ENCODE measurements at regions not wholly inside any gene's neighbourhood (a gene's known extent, or its start where the extent isn't known, plus 50 kb on each side); places are given as distances from the start of the nearest gene placed in this dataset.

- no peak overlapping the region for H3K27ac Mint-ChIP-seq
These were observed 157.8 kb downstream of the INSIG2 start for GRCh38 chr2:118246079-118246478.

GRCh38 chr2:118244686-118245085 is 156.4 kb downstream of the INSIG2 start:
- Mint-ChIP-seq H3K4me3 (no peak overlapping the region), H3K27me3 (peaks cover 15% of the 10 kb centered on the region), H3K9me3 (ENCODE audit: low read depth) (no peaks in the 10 kb centered on the region), H3K4me1 (peaks cover 1% of the 10 kb centered on the region), H3K27ac (no peak overlapping the region), H3K36me3 (no peaks in the 10 kb centered on the region)
- ATAC-seq (no peak), DNase-seq (no peak)
- CTCF ChIA-PET: no interaction called here

More at GRCh38 chr2:118246079-118246478, 157.8 kb downstream of the INSIG2 start:
- peaks cover 15% of the 10 kb centered on the region for H3K27me3 Mint-ChIP-seq
- ATAC-seq: no peak
- DNase-seq: no peak
- H3K9me3 Mint-ChIP-seq (ENCODE audit: low read depth): no peaks in the 10 kb centered on the region
- no peaks in the 10 kb centered on the region for H3K36me3 Mint-ChIP-seq
- peaks cover 1% of the 10 kb centered on the region for H3K4me1 Mint-ChIP-seq
- no peak overlapping the region for H3K4me3 Mint-ChIP-seq
- CTCF ChIA-PET: no interaction called here

DNA sequence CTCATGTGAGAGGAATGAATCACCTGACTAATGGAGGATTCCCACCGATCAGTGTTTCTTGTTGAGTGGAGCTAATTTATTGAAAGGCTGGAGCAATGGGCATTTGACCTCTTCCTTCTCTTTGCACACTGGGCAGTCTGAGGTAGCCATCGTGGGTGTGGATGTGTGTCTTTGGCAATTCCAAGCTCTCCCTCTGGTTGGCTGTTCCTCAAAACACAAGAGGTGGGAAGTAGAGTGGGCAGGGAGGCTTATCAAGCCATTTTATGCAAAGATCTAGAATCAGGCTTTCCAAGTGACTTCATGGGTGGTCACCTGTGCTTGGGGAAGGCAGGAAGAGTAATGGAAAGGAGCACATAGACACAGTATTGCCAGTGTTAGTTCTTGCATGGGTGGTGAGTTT is 154.8 kb downstream of the INSIG2 start:
- no peak overlapping the region for H3K27ac Mint-ChIP-seq
- H3K4me1 Mint-ChIP-seq: no peaks in the 10 kb centered on the region
- no peaks in the 10 kb centered on the region for H3K9me3 Mint-ChIP-seq (ENCODE audit: low read depth)
- H3K4me3 Mint-ChIP-seq: no peak overlapping the region
- CTCF ChIA-PET: no interaction called here
- H3K27me3 Mint-ChIP-seq: peaks cover 9% of the 10 kb centered on the region
- no peak for DNase-seq
- no peaks in the 10 kb centered on the region for H3K36me3 Mint-ChIP-seq
- no peak for ATAC-seq

GRCh38 chr2:118242216-118242615 is 153.9 kb downstream of the INSIG2 start:
- H3K4me1 Mint-ChIP-seq: no peaks in the 10 kb centered on the region
- ATAC-seq: peak; percentile 39
- H3K27me3 Mint-ChIP-seq: peaks cover 9% of the 10 kb centered on the region
- no peaks in the 10 kb centered on the region for H3K9me3 Mint-ChIP-seq (ENCODE audit: low read depth)
- DNase-seq: no peak
- H3K36me3 Mint-ChIP-seq: no peaks in the 10 kb centered on the region
- CTCF ChIA-PET: no interaction called here
- H3K27ac Mint-ChIP-seq: no peak overlapping the region
- H3K4me3 Mint-ChIP-seq: no peak overlapping the region

GRCh38 chr2:118241128-118241527 is 152.9 kb downstream of the INSIG2 start:
- H3K9me3 Mint-ChIP-seq (ENCODE audit: low read depth): no peaks in the 10 kb centered on the region
- no peak for ATAC-seq
- H3K4me1 Mint-ChIP-seq: no peaks in the 10 kb centered on the region
- CTCF ChIA-PET: no interaction called here
- no peak for DNase-seq
- no peaks in the 10 kb centered on the region for H3K36me3 Mint-ChIP-seq
- peaks cover 8% of the 10 kb centered on the region for H3K27me3 Mint-ChIP-seq
- H3K27ac Mint-ChIP-seq: no peak overlapping the region
- no peak overlapping the region for H3K4me3 Mint-ChIP-seq

DNA sequence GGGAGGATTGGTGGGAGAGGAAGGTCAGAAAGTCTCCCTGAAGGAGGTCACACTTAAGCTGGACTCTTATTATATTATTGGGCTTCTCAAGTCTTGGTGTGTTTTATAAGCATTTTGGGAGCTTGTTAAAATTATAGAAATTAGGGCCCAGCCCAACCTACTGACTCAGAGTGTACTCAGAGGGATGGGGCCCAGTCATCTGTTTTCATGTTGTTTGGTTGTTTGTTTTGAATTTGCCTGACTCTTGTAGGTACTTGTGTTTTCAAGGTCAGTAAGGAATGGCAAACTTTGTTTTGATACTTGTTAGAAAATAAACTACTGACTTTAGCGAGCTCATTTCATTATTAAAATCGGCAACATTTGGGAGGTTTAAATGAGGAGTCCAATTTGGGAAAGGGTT is 152.0 kb downstream of the INSIG2 start:
- CTCF ChIA-PET: interaction anchor here (0.9 kb wide), 1 partner anchor 18 kb away, joined by 3 read pairs; no protein-coding TSS in a partner anchor
- ATAC-seq (no peak), DNase-seq (no peak)
- H3K4me3 Mint-ChIP-seq: no peak overlapping the region
- no peak overlapping the region for H3K27ac Mint-ChIP-seq
- no peaks in the 10 kb centered on the region for H3K36me3 Mint-ChIP-seq
- H3K4me1 Mint-ChIP-seq: no peaks in the 10 kb centered on the region
- H3K27me3 Mint-ChIP-seq: peaks cover 7% of the 10 kb centered on the region
- H3K9me3 Mint-ChIP-seq (ENCODE audit: low read depth): no peaks in the 10 kb centered on the region

- no peak overlapping the region for H3K4me3 Mint-ChIP-seq
- H3K27me3 Mint-ChIP-seq: peaks cover 7% of the 10 kb centered on the region
- ATAC-seq (no peak), DNase-seq (no peak)
- CTCF ChIA-PET: no interaction called here
- no peaks in the 10 kb centered on the region for H3K36me3 Mint-ChIP-seq
- no peak overlapping the region for H3K27ac Mint-ChIP-seq
- H3K9me3 Mint-ChIP-seq (ENCODE audit: low read depth): no peaks in the 10 kb centered on the region
- no peaks in the 10 kb centered on the region for H3K4me1 Mint-ChIP-seq
These were observed 151.0 kb downstream of the INSIG2 start for GRCh38 chr2:118239284-118239683.

DNA sequence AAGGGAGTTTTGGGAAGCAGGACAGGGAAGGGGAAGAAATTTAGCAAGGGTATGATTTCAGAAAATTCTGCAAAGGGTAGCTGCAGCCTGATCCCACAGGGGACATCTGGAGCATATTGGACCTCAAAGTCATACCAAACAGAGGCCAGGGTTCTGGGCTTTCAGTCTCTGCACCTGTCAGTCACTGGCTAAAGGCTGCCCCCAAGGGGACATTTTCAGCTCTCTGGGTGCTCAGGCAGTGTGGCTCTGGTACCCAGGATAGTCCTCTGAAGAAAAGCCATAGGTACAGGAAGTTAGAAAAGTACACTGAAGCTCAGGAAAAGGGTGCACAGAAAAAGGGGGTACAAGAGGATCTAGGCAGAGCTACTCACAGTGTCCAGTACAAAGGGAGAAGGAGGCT is 149.2 kb downstream of the INSIG2 start:
- Mint-ChIP-seq H3K4me1 (no peaks in the 10 kb centered on the region), H3K27ac (no peak overlapping the region), H3K9me3 (ENCODE audit: low read depth) (no peaks in the 10 kb centered on the region), H3K4me3 (no peak overlapping the region), H3K27me3 (peaks cover 11% of the 10 kb centered on the region), H3K36me3 (no peaks in the 10 kb centered on the region)
- CTCF ChIA-PET: no interaction called here
- no peak for DNase-seq
- no peak for ATAC-seq

- H3K36me3 Mint-ChIP-seq: no peaks in the 10 kb centered on the region
- CTCF ChIA-PET: no interaction called here
- H3K27me3 Mint-ChIP-seq: peaks cover 18% of the 10 kb centered on the region
- no peak for ATAC-seq
- H3K27ac Mint-ChIP-seq: no peak overlapping the region
- DNase-seq: no peak
- no peaks in the 10 kb centered on the region for H3K4me1 Mint-ChIP-seq
- no peak overlapping the region for H3K4me3 Mint-ChIP-seq
- no peaks in the 10 kb centered on the region for H3K9me3 Mint-ChIP-seq (ENCODE audit: low read depth)
These were observed 144.5 kb downstream of the INSIG2 start for GRCh38 chr2:118232796-118233195.

DNA sequence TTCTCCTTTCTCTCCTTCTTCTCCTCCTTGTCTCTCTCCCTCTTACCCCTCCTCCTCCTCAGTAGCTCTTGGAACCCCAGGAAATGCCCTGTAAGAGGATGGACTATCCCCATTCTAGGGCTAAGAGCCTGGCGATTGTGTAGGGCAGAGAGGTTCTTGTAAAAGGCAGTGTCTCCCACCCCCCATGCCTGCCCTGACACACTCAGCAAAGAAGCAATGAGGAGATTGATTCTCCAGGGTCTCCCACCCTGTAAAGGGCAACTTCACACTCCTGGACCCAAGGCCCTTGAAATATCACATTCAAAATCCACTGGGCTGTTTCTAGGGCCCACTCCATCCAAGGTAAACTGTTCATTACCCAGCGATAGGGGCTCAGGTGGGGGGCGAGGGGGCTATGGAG is 144.1 kb downstream of the INSIG2 start:
- H3K27me3 Mint-ChIP-seq: peaks cover 20% of the 10 kb centered on the region
- ATAC-seq: no peak
- no peak for DNase-seq
- CTCF ChIA-PET: no interaction called here
- no peak overlapping the region for H3K27ac Mint-ChIP-seq
- H3K4me3 Mint-ChIP-seq: no peak overlapping the region
- H3K4me1 Mint-ChIP-seq: no peaks in the 10 kb centered on the region
- H3K36me3 Mint-ChIP-seq: no peaks in the 10 kb centered on the region
- no peaks in the 10 kb centered on the region for H3K9me3 Mint-ChIP-seq (ENCODE audit: low read depth)

GRCh38 chr2:118231759-118232158 is 143.5 kb downstream of the INSIG2 start:
- CTCF ChIA-PET: interaction anchor here (1.8 kb wide), 1 partner anchor 14 kb away, joined by 4 read pairs; no protein-coding TSS in a partner anchor
- Mint-ChIP-seq H3K9me3 (ENCODE audit: low read depth) (no peaks in the 10 kb centered on the region), H3K4me3 (no peak overlapping the region), H3K27me3 (peaks cover 21% of the 10 kb centered on the region), H3K27ac (no peak overlapping the region), H3K4me1 (no peaks in the 10 kb centered on the region), H3K36me3 (no peaks in the 10 kb centered on the region)
- ATAC-seq: no peak
- peak; percentile 4 for DNase-seq

- H3K9me3 Mint-ChIP-seq (ENCODE audit: low read depth): no peaks in the 10 kb centered on the region
- H3K27ac Mint-ChIP-seq: no peak overlapping the region
These were observed 139.6 kb downstream of the INSIG2 start for GRCh38 chr2:118227698-118228508.

DNA sequence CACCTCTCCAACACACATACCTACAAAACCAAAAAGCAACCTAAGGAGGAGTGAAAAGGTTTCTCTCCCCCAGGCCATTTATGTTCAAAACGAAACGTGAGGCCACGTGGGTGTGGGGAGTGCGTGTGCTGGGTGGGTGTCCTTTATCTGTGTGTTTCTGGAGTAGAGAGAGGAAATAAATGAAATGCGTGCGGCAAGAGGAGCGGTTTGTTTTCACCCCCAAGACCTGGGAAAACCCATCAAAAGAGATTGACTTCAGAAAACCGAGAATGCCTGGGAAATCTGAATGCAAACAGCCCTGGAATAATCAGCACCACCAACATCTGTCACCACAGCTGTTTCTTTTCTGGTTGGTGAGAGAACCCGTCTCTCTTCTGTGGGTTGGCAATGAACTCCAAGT is 137.4 kb downstream of the INSIG2 start:
- Mint-ChIP-seq H3K9me3 (ENCODE audit: low read depth) (no peaks in the 10 kb centered on the region), H3K4me3 (no peak overlapping the region), H3K4me1 (peaks cover 17% of the 10 kb centered on the region), H3K36me3 (no peaks in the 10 kb centered on the region), H3K27ac (no peak overlapping the region), H3K27me3 (peaks cover 65% of the 10 kb centered on the region)
- DNase-seq (peak; percentile 11), ATAC-seq (no peak)
- CTCF ChIA-PET: interaction anchor here (0.8 to 1.1 kb wide), 2 partner anchors 179 to 630 kb away, joined by 3 to 4 read pairs; no protein-coding TSS in a partner anchor

More at GRCh38 chr2:118227698-118228508, 139.6 kb downstream of the INSIG2 start:
- DNase-seq (no peak), ATAC-seq (no peak)
- Mint-ChIP-seq H3K36me3 (no peaks in the 10 kb centered on the region), H3K4me1 (peaks cover 10% of the 10 kb centered on the region), H3K4me3 (no peak overlapping the region), H3K27me3 (peaks cover 45% of the 10 kb centered on the region)
- CTCF ChIA-PET: interaction anchor here (1.5 kb wide), 1 partner anchor 182 kb away, joined by 3 read pairs; no protein-coding TSS in a partner anchor

DNA sequence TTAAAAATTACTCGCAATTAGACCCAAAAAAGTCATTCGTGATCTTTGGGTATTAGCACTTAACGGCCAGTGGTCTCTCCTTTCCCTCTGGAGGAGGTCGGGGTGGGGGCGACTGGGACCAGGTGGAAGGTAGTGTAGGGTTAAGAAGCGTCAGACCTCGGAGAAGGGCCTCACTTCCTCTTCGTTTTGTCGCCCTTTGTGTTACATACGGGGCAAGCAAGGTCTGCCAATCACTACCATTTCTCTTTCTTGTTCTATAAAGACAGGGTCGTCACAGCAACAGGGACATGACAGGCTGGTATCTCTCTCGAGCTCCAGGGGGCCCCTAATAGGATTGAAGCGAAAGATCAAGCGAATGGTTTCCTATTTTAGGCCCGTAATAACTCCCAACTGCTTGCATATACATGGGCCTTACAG is 136.6 kb downstream of the INSIG2 start:
- ATAC-seq (no peak), DNase-seq (peak; percentile 18)
- H3K27me3 Mint-ChIP-seq: peaks cover 67% of the 10 kb centered on the region
- no peaks in the 10 kb centered on the region for H3K36me3 Mint-ChIP-seq
- H3K4me1 Mint-ChIP-seq: peaks cover 17% of the 10 kb centered on the region
- H3K9me3 Mint-ChIP-seq (ENCODE audit: low read depth): no peaks in the 10 kb centered on the region
- no peak overlapping the region for H3K27ac Mint-ChIP-seq
- peak overlapping the region; percentile 50 for H3K4me3 Mint-ChIP-seq
- CTCF ChIA-PET: interaction anchor here (1.6 to 4.2 kb wide), 2 partner anchors 410 to 631 kb away, joined by 6 to 39 read pairs; partner anchors contain the start of gene DDX18
